HepG2 (cell line): ENCODE measurements at regions not wholly inside any gene's neighbourhood (a gene's known extent, or its start where the extent isn't known, plus 50 kb on each side); places are given as distances from the start of the nearest gene placed in this dataset.
"Not testable (repeated sequence)": the region's sequence is repeated elsewhere in the genome, so short reads cannot be mapped to it uniquely, and the experiment has no call there.

Experiments used
- ATAC-seq: fragments of 200-7000 bp; cut with Tn5 transposase; 3 replicates; pipeline ENCODE4 v1.9.1; 2020; ENCODE audit warnings: mild to moderate bottlenecking, moderate library complexity
- BruUV-seq: library from RNA; stranded (reverse); fragments of 400-500 nt; replicated peaks from 2 replicates; lab custom pipeline; 2021; lab: Mats Ljungman, UMichigan
- CTCF ChIA-PET: fragments of 300-600 bp; formaldehyde crosslinking; extraction: SDS; loops from one replicate; lab custom pipeline; 2021; ENCODE audit warnings: low total read pairs, inconsistent platforms, low intra/inter-chr PET ratio; lab: Yijun Ruan, JAX
- POLR2A ChIA-PET: fragments of 350-600 bp; sonication (Branson Sonifier 250); formaldehyde crosslinking; loops from one replicate; lab custom pipeline; 2020; ENCODE audit warnings: antibody characterized with exemption, inconsistent platforms; lab: Yijun Ruan, JAX
- DNase-seq: peaks from one replicate; pipeline ENCODE4 v3.0.0-alpha.2; 2015; ENCODE audit warnings: low spot score
- FAIRE-seq: peaks from 3 replicates; lab custom pipeline; 2011; peaks lifted over from hg19 to GRCh38; lab: Jason Lieb, UNC
- H2AFZ ChIP-seq: one replicate; pipeline ENCODE4 v1.6.1; 2011; ENCODE audit warnings: low read length, inconsistent platforms
- H3K27ac ChIP-seq: fragments of 300-600 bp; 3 replicates; pipeline ENCODE4 v1.8.0; 2011; ENCODE audit warnings: mixed run types, mild to moderate bottlenecking, mixed read lengths, low read length, inconsistent platforms; ENCODE audit not compliant: insufficient read depth; ENCODE audit errors: extremely low read length
- H3K27me3 ChIP-seq, 2 experiments: fragments of 200-600 bp in 1 of 2; 2 replicates in 1 of 2; 3 replicates in 1 of 2; pipeline versions ENCODE4 v1.6.0 to v1.8.0; 2011; ENCODE audit warnings: low read length in 2 of 2, mild to moderate bottlenecking in 2 of 2, moderate library complexity in 2 of 2, inconsistent platforms in 1 of 2; ENCODE audit not compliant: insufficient read depth in 2 of 2, control insufficient read depth in 1 of 2
- H3K36me3 ChIP-seq, 2 experiments: fragments of 200-600 bp in 1 of 2; replicated peaks in 1 of 2; 2 replicates in 1 of 2; 3 replicates in 1 of 2; pipeline versions ENCODE4 v1.5.1 to v1.8.0; 2011; ENCODE audit warnings: low read length in 2 of 2, inconsistent platforms in 1 of 2; ENCODE audit not compliant: insufficient read depth in 2 of 2, control insufficient read depth in 1 of 2
- H3K4me1 ChIP-seq: 2 replicates; pipeline ENCODE4 v1.5.1; 2012; ENCODE audit warnings: low read length, inconsistent platforms; ENCODE audit not compliant: insufficient read depth
- H3K4me2 ChIP-seq: 2 replicates; pipeline ENCODE4 v1.6.0; 2011; ENCODE audit warnings: low read depth, low read length, inconsistent platforms
- H3K4me3 ChIP-seq, 3 experiments: fragments of 200-600 bp in 1 of 3; sonication (generic), shearing (Covaris generic) in 1 of 3; replicated peaks in 1 of 3; 2 replicates each; pipeline ENCODE4 v1.5.1; 2011 to 2016; ENCODE audit warnings: low read length in 3 of 3, inconsistent platforms in 2 of 3, low read depth in 2 of 3, mild to moderate bottlenecking in 2 of 3, control low read depth in 1 of 3, mixed read lengths in 1 of 3; ENCODE audit not compliant: insufficient read depth in 1 of 3
- H3K79me2 ChIP-seq: one replicate; pipeline ENCODE4 v1.6.1; 2011; ENCODE audit warnings: low read length, inconsistent platforms; ENCODE audit not compliant: insufficient read depth
- H3K9ac ChIP-seq: 2 replicates; pipeline ENCODE4 v1.6.0; 2011; ENCODE audit warnings: mild to moderate bottlenecking, low read depth, low read length, inconsistent platforms; ENCODE audit not compliant: insufficient read depth
- H3K9me3 ChIP-seq: 2 replicates; pipeline ENCODE4 v1.5.1; 2012; ENCODE audit warnings: mild to moderate bottlenecking, low read length
- H4K20me1 ChIP-seq: 2 replicates; pipeline ENCODE4 v1.6.0; 2011; ENCODE audit warnings: inconsistent platforms, mild to moderate bottlenecking, low read length, moderate library complexity; ENCODE audit not compliant: insufficient read depth
- CCDC6 ChIP-seq: sonication (generic); formaldehyde crosslinking; IDR thresholded peaks from 2 replicates; pipeline ENCODE4 v1.8.1; 2022; ENCODE audit warnings: mild to moderate bottlenecking, missing genetic modification reagents, moderate library complexity
- HNRNPH1 ChIP-seq: fragments of 200-400 bp; formaldehyde crosslinking; optimal IDR thresholded peaks from 2 replicates; pipeline ENCODE3; 2017; ENCODE audit warnings: mild to moderate bottlenecking, low read depth, low read length
- MZF1 ChIP-seq: sonication (generic); formaldehyde crosslinking; IDR thresholded peaks from 2 replicates; pipeline ENCODE4 v1.8.1; 2023; ENCODE audit warnings: mild to moderate bottlenecking, missing genetic modification reagents, borderline replicate concordance
- RXRB ChIP-seq: IDR thresholded peaks from 2 replicates; pipeline ENCODE4 v1.6.1; 2016; ENCODE audit warnings: borderline replicate concordance, missing genetic modification reagents, missing compliant biosample characterization
- SP1 ChIP-seq, 2 experiments: fragments of 450-650 bp in 1 of 2; sonication (generic) in 1 of 2; formaldehyde crosslinking in 1 of 2; IDR thresholded peaks; 2 replicates each; pipeline versions ENCODE4 v1.4.0 to v1.6.1; 2016 to 2020; ENCODE audit warnings: missing genetic modification reagents in 1 of 2
- TARDBP ChIP-seq: sonication (generic); formaldehyde crosslinking; IDR thresholded peaks from 2 replicates; pipeline ENCODE4 v1.8.0; 2022; ENCODE audit warnings: mild to moderate bottlenecking, missing genetic modification reagents
- TBL1XR1 ChIP-seq: fragments of 150-350 bp; IDR thresholded peaks from 2 replicates; pipeline ENCODE4 v1.6.1; 2014; ENCODE audit warnings: borderline replicate concordance, low read length; ENCODE audit not compliant: partially characterized antibody
- TFAP4 ChIP-seq: sonication (generic); IDR thresholded peaks from 2 replicates; pipeline ENCODE4 v1.6.1; 2016; ENCODE audit warnings: low read depth, borderline replicate concordance
- ZFP36 ChIP-seq: fragments of 150-350 bp; IDR thresholded peaks from 2 replicates; pipeline ENCODE4 v1.6.1; 2018; ENCODE audit warnings: borderline replicate concordance, low read length, low read depth; ENCODE audit not compliant: partially characterized antibody
- ZNF275 ChIP-seq: sonication (generic); formaldehyde crosslinking; IDR thresholded peaks from 2 replicates; pipeline ENCODE4 v1.8.0; 2022; ENCODE audit warnings: missing genetic modification reagents, mild to moderate bottlenecking, inconsistent platforms, borderline replicate concordance
- ZNF333 ChIP-seq: sonication (generic); formaldehyde crosslinking; IDR thresholded peaks from 2 replicates; pipeline ENCODE4 v1.4.0; 2020; ENCODE audit warnings: mild to moderate bottlenecking, missing genetic modification reagents, borderline replicate concordance
- ZNF44 ChIP-seq: sonication (generic); formaldehyde crosslinking; IDR thresholded peaks from 2 replicates; pipeline ENCODE4 v1.5.1; 2020; ENCODE audit warnings: mild to moderate bottlenecking, missing genetic modification reagents
- ZNF446 ChIP-seq: sonication (generic); formaldehyde crosslinking; IDR thresholded peaks from 2 replicates; pipeline ENCODE4 v1.5.0; 2020; ENCODE audit warnings: mild to moderate bottlenecking, missing genetic modification reagents
- ZNF607 ChIP-seq: sonication (generic); formaldehyde crosslinking; IDR thresholded peaks from 2 replicates; pipeline ENCODE4 v1.5.1; 2020; ENCODE audit warnings: missing genetic modification reagents, mild to moderate bottlenecking, borderline replicate concordance
- WGBS: methylation state at CpG from one replicate; pipeline ENCODE4 v1.1.6; 2017; ENCODE audit warnings: low lambda C conversion rate; 5-methylcytosine and 5-hydroxymethylcytosine counted together
- in situ Hi-C: cut with HindIII; loops from 2 replicates; pipeline ENCODE4 v1.10.0; 2017; ENCODE audit warnings: low pct_unique_long_range_greater_than_20kb; ENCODE audit not compliant: extremely low pct_ligation_motif_present
- intact Hi-C: fragments of 100-400 bp; cut with micrococcal nuclease; formaldehyde crosslinking; loops from one replicate; pipeline ENCODE4 v1.10.0; 2022; ENCODE audit not compliant: unreplicated experiment

GRCh38 chr13:109938255-109938936 is 152.0 kb upstream of the IRS2 start (continued):
- TF ChIP-seq TARDBP (CRISPR knock-in tag) (no peak), CCDC6 (no peak), TFAP4 (no peak), TBL1XR1 (no peak), SP1 (IDR thresholded peaks at IDR 0.05) (no peak), SP1 (CRISPR knock-in tag; IDR thresholded peaks at IDR 0.05) (no peak)
- TF ChIP-seq, all 625 proteins: peak for 0

- WGBS = 43% methylated on average over 5 of the region's 5 CpGs
- H3K4me3 ChIP-seq, H4K20me1 ChIP-seq, H3K9ac ChIP-seq, H3K9me3 ChIP-seq, FAIRE-seq, ATAC-seq, intact Hi-C loops, POLR2A ChIA-PET, DNase-seq, H2AFZ ChIP-seq, H3K27ac ChIP-seq, H3K79me2 ChIP-seq, H3K27me3 ChIP-seq, H3K4me2 ChIP-seq, CTCF ChIA-PET, BruUV-seq, in situ Hi-C loops, H3K4me1 ChIP-seq, H3K36me3 ChIP-seq: not testable (repeated sequence)
Measured at GRCh38 chr13:109934520-109934919, 148.1 kb upstream of the IRS2 start.

- CTCF ChIA-PET = no interaction called here
- Histone ChIP-seq H3K4me1 (no peaks in the 10 kb centered on the region), H3K79me2 (no peaks in the 10 kb centered on the region), H4K20me1 (no peaks in the 10 kb centered on the region), H3K4me2 (no peak overlapping the region), H3K27ac (no peak overlapping the region), H2AFZ (no peak overlapping the region), H3K36me3 (no peaks in the 10 kb centered on the region)
- intact Hi-C loops = no loop called here
- ATAC-seq = no peak
- in situ Hi-C loops = no loop called here
- no peak for TF ChIP-seq ZNF333
- TF ChIP-seq ZNF446 (CRISPR knock-in tag) = no peak
- no peak for TF ChIP-seq MZF1
- TF ChIP-seq ZNF44 (CRISPR knock-in tag) = no peak
- no peak for TF ChIP-seq HNRNPH1
- TF ChIP-seq RXRB (CRISPR knock-in tag) = no peak
- no peak for TF ChIP-seq ZNF607 (CRISPR knock-in tag)
- TF ChIP-seq ZNF275 = no peak
- no peak for TF ChIP-seq ZFP36
- TF ChIP-seq, all 625 proteins: peak for 0
- Histone ChIP-seq H3K9ac (no peak overlapping the region), H3K9me3 (no peaks in the 10 kb centered on the region), H3K4me3 (no peak overlapping the region), H3K27me3 (no peaks in the 10 kb centered on the region)
- POLR2A ChIA-PET = no interaction called here
- FAIRE-seq = no peak
- no TSS peak for BruUV-seq
- WGBS = 12% methylated on average over 4 of the region's 7 CpGs
- no peak for DNase-seq
Measured at GRCh38 chr13:109933476-109933875, 147.1 kb upstream of the IRS2 start.
